Activated T-cell treated with anti-CD3 and anti-CD28 coated beads, Interleukin-2, amount 50 U/mL, for 48 hours (primary cell): ENCODE measurements at regions not wholly inside any gene's neighbourhood (a gene's known extent, or its start where the extent isn't known, plus 50 kb on each side); places are given as distances from the start of the nearest gene placed in this dataset.
"Not testable (repeated sequence)": the region's sequence is repeated elsewhere in the genome, so short reads cannot be mapped to it uniquely, and the experiment has no call there.

Experiments used
- DNase-seq, 2 experiments: peaks; one replicate each; pipeline ENCODE4 v3.0.0-alpha.2; 2020

GRCh38 chr5:107056278-107056677, 614.5 kb downstream of the EFNA5 start:
- no peak for DNase-seq

- DNase-seq = no peak
Observed at GRCh38 chr5:107047048-107047447, 623.7 kb downstream of the EFNA5 start.

- no peak for DNase-seq
Observed at GRCh38 chr5:107043665-107044064, 627.1 kb downstream of the EFNA5 start.

- DNase-seq = no peak
Observed at GRCh38 chr5:107040907-107041306, 629.8 kb downstream of the EFNA5 start.

- DNase-seq = no peak
Observed at GRCh38 chr5:107032629-107033028, 638.1 kb downstream of the EFNA5 start.

- no peak for DNase-seq
Observed at GRCh38 chr5:107028938-107029337, 641.8 kb downstream of the EFNA5 start.

- no peak for DNase-seq
Observed at GRCh38 chr5:107025712-107026497, 644.8 kb downstream of the EFNA5 start.

- DNase-seq = no peak
Observed at GRCh38 chr5:107023732-107024131, 647.0 kb downstream of the EFNA5 start.

GRCh38 chr5:107021575-107021974, 649.2 kb downstream of the EFNA5 start:
- DNase-seq = no peak

- DNase-seq = no peak
Observed at GRCh38 chr5:107020626-107021025, 650.1 kb downstream of the EFNA5 start.

GRCh38 chr5:107017616-107018015, 653.1 kb downstream of the EFNA5 start:
- no peak for DNase-seq

- no peak for DNase-seq
Observed at GRCh38 chr5:107012371-107012770, 658.4 kb downstream of the EFNA5 start.

- no peak for DNase-seq
Observed at GRCh38 chr5:107011605-107012004, 659.1 kb downstream of the EFNA5 start.

- no peak for DNase-seq
Observed at GRCh38 chr5:107010060-107010459, 660.7 kb downstream of the EFNA5 start.

GRCh38 chr5:107005653-107006052, 665.1 kb downstream of the EFNA5 start:
- no peak for DNase-seq

- no peak for DNase-seq
Observed at GRCh38 chr5:107005161-107005560, 665.6 kb downstream of the EFNA5 start.

GRCh38 chr5:107002115-107002514, 668.6 kb downstream of the EFNA5 start:
- DNase-seq = no peak

GRCh38 chr5:106999506-106999905, 671.2 kb downstream of the EFNA5 start:
- not testable (repeated sequence) for DNase-seq

GRCh38 chr5:106986006-106986405, 684.7 kb downstream of the EFNA5 start:
- no peak for DNase-seq

- no peak for DNase-seq
Observed at GRCh38 chr5:106985174-106985573, 685.6 kb downstream of the EFNA5 start.

- DNase-seq = not testable (repeated sequence)
Observed at GRCh38 chr5:106979178-106979577, 691.6 kb downstream of the EFNA5 start.

- DNase-seq = not testable (repeated sequence)
Observed at GRCh38 chr5:106978582-106979165, 692.1 kb downstream of the EFNA5 start.

- no peak for DNase-seq
Observed at GRCh38 chr5:106976363-106976762, 694.4 kb downstream of the EFNA5 start.

GRCh38 chr5:106974272-106974671, 696.5 kb downstream of the EFNA5 start:
- no peak for DNase-seq
